ENCODE measurements at regions not wholly inside any gene's neighbourhood (a gene's known extent, or its start where the extent isn't known, plus 50 kb on each side); places are given as distances from the start of the nearest gene placed in this dataset.

GRCh38 chr7:136555933-136556332 lies 312.5 kb upstream of the CHRM2 start:
- H3K4me1 ChIP-seq (ENCODE audit: control insufficient read depth in 1 of 2, insufficient read depth in 2 of 2, low read length in 2 of 2): no peaks in the 10 kb centered on the region
- H3K9me3 ChIP-seq (ENCODE audit: control insufficient read depth in 1 of 2, low read length in 2 of 2): peaks cover 0 to 5% of the 10 kb centered on the region in 2 donors
- no peaks in the 10 kb centered on the region for H3K27me3 ChIP-seq (ENCODE audit: control insufficient read depth in 1 of 2, insufficient read depth in 2 of 2, low read length in 2 of 2)
- H3K36me3 ChIP-seq (ENCODE audit: control insufficient read depth in 1 of 2, insufficient read depth in 2 of 2, low read length in 2 of 2): no peaks in the 10 kb centered on the region
- no peak overlapping the region for H3K4me3 ChIP-seq (ENCODE audit: low read depth in 1 of 2, low read length in 2 of 2)
- no peak overlapping the region for H3K27ac ChIP-seq (ENCODE audit: low read depth, low read length)
- no peak overlapping the region for H3K9ac ChIP-seq (ENCODE audit: low read depth in 1 of 2, low read length in 2 of 2)

GRCh38 chr7:136551618-136552017 lies 316.8 kb upstream of the CHRM2 start:
- Histone ChIP-seq H3K36me3 (ENCODE audit: control insufficient read depth in 1 of 2, insufficient read depth in 2 of 2, low read length in 2 of 2) (no peaks in the 10 kb centered on the region), H3K4me3 (ENCODE audit: low read depth in 1 of 2, low read length in 2 of 2) (no peak overlapping the region), H3K27ac (ENCODE audit: low read depth, low read length) (no peak overlapping the region), H3K4me1 (ENCODE audit: control insufficient read depth in 1 of 2, insufficient read depth in 2 of 2, low read length in 2 of 2) (no peaks in the 10 kb centered on the region), H3K9ac (ENCODE audit: low read depth in 1 of 2, low read length in 2 of 2) (no peak overlapping the region), H3K27me3 (ENCODE audit: control insufficient read depth in 1 of 2, insufficient read depth in 2 of 2, low read length in 2 of 2) (no peaks in the 10 kb centered on the region), H3K9me3 (ENCODE audit: control insufficient read depth in 1 of 2, low read length in 2 of 2) (peaks cover 0 to 17% of the 10 kb centered on the region in 2 donors)

- no peak overlapping the region for H3K4me3 ChIP-seq (ENCODE audit: low read depth in 1 of 2, low read length in 2 of 2)
- H3K27me3 ChIP-seq (ENCODE audit: control insufficient read depth in 1 of 2, insufficient read depth in 2 of 2, low read length in 2 of 2): no peaks in the 10 kb centered on the region
- no peaks in the 10 kb centered on the region for H3K4me1 ChIP-seq (ENCODE audit: control insufficient read depth in 1 of 2, insufficient read depth in 2 of 2, low read length in 2 of 2)
- H3K27ac ChIP-seq (ENCODE audit: low read depth, low read length): no peak overlapping the region
- H3K36me3 ChIP-seq (ENCODE audit: control insufficient read depth in 1 of 2, insufficient read depth in 2 of 2, low read length in 2 of 2): no peaks in the 10 kb centered on the region
- peaks cover 0 to 17% of the 10 kb centered on the region in 2 donors for H3K9me3 ChIP-seq (ENCODE audit: control insufficient read depth in 1 of 2, low read length in 2 of 2)
- H3K9ac ChIP-seq (ENCODE audit: low read depth in 1 of 2, low read length in 2 of 2): no peak overlapping the region
These were observed 318.7 kb upstream of the CHRM2 start for GRCh38 chr7:136549756-136550155.

DNA sequence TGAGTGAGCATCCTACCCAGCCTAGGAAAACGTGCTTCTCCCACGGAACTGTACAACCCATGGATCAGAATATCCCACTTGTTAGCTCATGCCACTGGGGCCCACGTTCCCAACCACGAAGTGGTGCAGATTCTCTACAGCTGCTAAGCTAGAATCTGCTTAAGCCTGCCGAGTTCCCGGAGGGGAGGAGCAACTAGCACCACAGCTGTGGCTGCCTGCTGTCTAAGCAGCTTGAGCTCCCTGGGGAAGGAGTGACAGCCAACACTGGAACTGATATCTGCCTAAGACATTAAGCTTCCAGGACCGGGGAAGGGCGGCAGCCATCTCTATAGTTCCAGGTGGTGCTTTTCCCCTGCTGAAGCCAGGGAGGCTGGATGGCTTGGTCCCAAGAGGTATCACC lies 334.7 kb upstream of the CHRM2 start:
- H3K4me3 ChIP-seq (ENCODE audit: low read depth in 1 of 2, low read length in 2 of 2): no peak overlapping the region
- no peaks in the 10 kb centered on the region for H3K4me1 ChIP-seq (ENCODE audit: control insufficient read depth in 1 of 2, insufficient read depth in 2 of 2, low read length in 2 of 2)
- no peaks in the 10 kb centered on the region for H3K36me3 ChIP-seq (ENCODE audit: control insufficient read depth in 1 of 2, insufficient read depth in 2 of 2, low read length in 2 of 2)
- H3K9ac ChIP-seq (ENCODE audit: low read depth in 1 of 2, low read length in 2 of 2): no peak overlapping the region
- H3K27ac ChIP-seq (ENCODE audit: low read depth, low read length): no peak overlapping the region
- no peaks in the 10 kb centered on the region for H3K27me3 ChIP-seq (ENCODE audit: control insufficient read depth in 1 of 2, insufficient read depth in 2 of 2, low read length in 2 of 2)
- peaks cover 4 to 6% of the 10 kb centered on the region in 2 donors for H3K9me3 ChIP-seq (ENCODE audit: control insufficient read depth in 1 of 2, low read length in 2 of 2)

GRCh38 chr7:136530831-136531230 lies 337.6 kb upstream of the CHRM2 start:
- Histone ChIP-seq H3K4me1 (ENCODE audit: control insufficient read depth in 1 of 2, insufficient read depth in 2 of 2, low read length in 2 of 2) (no peaks in the 10 kb centered on the region), H3K27me3 (ENCODE audit: control insufficient read depth in 1 of 2, insufficient read depth in 2 of 2, low read length in 2 of 2) (no peaks in the 10 kb centered on the region), H3K36me3 (ENCODE audit: control insufficient read depth in 1 of 2, insufficient read depth in 2 of 2, low read length in 2 of 2) (no peaks in the 10 kb centered on the region), H3K9ac (ENCODE audit: low read depth in 1 of 2, low read length in 2 of 2) (no peak overlapping the region), H3K4me3 (ENCODE audit: low read depth in 1 of 2, low read length in 2 of 2) (no peak overlapping the region), H3K9me3 (ENCODE audit: control insufficient read depth in 1 of 2, low read length in 2 of 2) (peaks cover 10% of the 10 kb centered on the region in 2 donors), H3K27ac (ENCODE audit: low read depth, low read length) (no peak overlapping the region)

DNA sequence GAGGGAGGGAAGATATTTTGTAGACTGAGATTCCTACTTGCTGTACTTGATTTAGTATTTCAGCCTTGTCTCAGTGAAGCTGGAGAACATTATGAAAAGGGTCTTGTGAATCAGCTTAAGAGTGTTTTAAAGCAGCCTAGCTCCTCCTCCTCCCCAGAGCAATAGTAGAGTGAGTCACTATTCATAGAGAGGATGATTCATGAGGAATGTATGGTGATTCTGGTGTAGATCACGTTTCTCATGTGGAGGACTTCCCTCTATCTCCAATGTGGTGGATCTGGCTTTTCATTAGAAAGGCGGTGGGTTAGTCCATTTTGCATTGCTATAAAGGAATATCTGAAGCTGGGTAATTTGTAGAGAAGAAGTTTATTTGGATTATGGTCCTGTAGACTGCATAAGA lies 340.1 kb upstream of the CHRM2 start:
- Histone ChIP-seq H3K9me3 (ENCODE audit: control insufficient read depth in 1 of 2, low read length in 2 of 2) (peaks cover 4 to 6% of the 10 kb centered on the region in 2 donors), H3K27me3 (ENCODE audit: control insufficient read depth in 1 of 2, insufficient read depth in 2 of 2, low read length in 2 of 2) (no peaks in the 10 kb centered on the region), H3K27ac (ENCODE audit: low read depth, low read length) (no peak overlapping the region), H3K4me3 (ENCODE audit: low read depth in 1 of 2, low read length in 2 of 2) (no peak overlapping the region), H3K9ac (ENCODE audit: low read depth in 1 of 2, low read length in 2 of 2) (no peak overlapping the region), H3K4me1 (ENCODE audit: control insufficient read depth in 1 of 2, insufficient read depth in 2 of 2, low read length in 2 of 2) (no peaks in the 10 kb centered on the region), H3K36me3 (ENCODE audit: control insufficient read depth in 1 of 2, insufficient read depth in 2 of 2, low read length in 2 of 2) (no peaks in the 10 kb centered on the region)

DNA sequence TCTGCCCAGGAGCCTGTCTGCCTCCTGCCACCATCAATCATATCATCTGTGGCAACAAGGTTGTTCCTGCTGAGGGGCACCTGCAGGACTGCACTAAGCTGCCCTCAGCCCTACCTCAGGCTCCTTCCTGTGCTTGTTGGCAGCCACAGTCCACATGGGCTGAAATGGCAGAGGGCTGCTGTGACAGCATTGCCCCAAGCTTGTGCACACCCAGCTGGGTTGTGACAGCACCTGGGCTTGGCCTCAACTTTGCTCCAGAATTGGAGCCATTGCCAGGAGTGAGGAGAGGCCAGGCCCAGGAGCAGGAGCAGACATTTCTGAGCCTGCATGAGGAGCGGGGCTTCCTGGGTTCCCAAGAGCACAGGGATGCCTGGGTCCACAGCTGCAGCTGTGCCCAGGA lies 340.9 kb upstream of the CHRM2 start:
- Histone ChIP-seq H3K36me3 (ENCODE audit: control insufficient read depth in 1 of 2, insufficient read depth in 2 of 2, low read length in 2 of 2) (no peaks in the 10 kb centered on the region), H3K4me1 (ENCODE audit: control insufficient read depth in 1 of 2, insufficient read depth in 2 of 2, low read length in 2 of 2) (no peaks in the 10 kb centered on the region), H3K27ac (ENCODE audit: low read depth, low read length) (no peak overlapping the region), H3K9me3 (ENCODE audit: control insufficient read depth in 1 of 2, low read length in 2 of 2) (peaks cover 4 to 6% of the 10 kb centered on the region in 2 donors), H3K27me3 (ENCODE audit: control insufficient read depth in 1 of 2, insufficient read depth in 2 of 2, low read length in 2 of 2) (no peaks in the 10 kb centered on the region), H3K4me3 (ENCODE audit: low read depth in 1 of 2, low read length in 2 of 2) (no peak overlapping the region), H3K9ac (ENCODE audit: low read depth in 1 of 2, low read length in 2 of 2) (no peak overlapping the region)

DNA sequence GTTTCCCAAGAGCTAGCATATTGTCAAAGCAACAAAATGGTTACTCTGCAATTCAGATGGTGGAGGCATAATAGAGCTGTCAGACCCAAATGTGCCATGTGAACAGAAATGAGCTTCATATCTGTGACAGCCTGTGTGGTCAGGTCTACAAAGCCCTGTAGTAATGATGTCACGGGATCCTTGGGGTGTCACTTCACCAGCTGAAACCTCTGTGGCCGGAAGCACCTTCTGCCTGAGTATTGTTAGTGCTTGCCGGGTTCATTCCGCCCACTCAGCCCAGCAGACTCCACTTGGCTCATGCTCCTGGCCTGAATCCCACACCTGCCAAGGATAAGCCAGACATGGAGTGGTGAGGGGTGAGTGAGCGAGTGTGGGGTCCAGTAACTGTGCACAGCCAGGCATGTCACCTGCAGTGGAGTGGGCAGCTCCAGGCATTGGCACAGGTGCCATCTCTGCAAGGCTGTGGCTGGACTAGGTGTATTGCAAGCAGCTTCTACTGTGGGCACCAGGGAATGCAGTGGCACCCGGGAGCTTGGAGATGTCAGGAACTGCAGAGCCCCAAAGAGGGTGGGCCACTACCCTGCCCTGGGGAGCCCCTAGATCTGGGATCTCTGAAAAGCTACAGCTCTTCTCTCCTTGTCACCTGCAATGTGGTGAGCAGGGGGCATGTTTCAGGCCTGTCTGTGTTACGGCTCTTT lies 341.9 kb upstream of the CHRM2 start:
- no peaks in the 10 kb centered on the region for H3K36me3 ChIP-seq (ENCODE audit: control insufficient read depth in 1 of 2, insufficient read depth in 2 of 2, low read length in 2 of 2)
- H3K9me3 ChIP-seq (ENCODE audit: control insufficient read depth in 1 of 2, low read length in 2 of 2): peaks cover 4 to 6% of the 10 kb centered on the region in 2 donors
- no peak overlapping the region for H3K9ac ChIP-seq (ENCODE audit: low read depth in 1 of 2, low read length in 2 of 2)
- H3K4me1 ChIP-seq (ENCODE audit: control insufficient read depth in 1 of 2, insufficient read depth in 2 of 2, low read length in 2 of 2): no peaks in the 10 kb centered on the region
- no peaks in the 10 kb centered on the region for H3K27me3 ChIP-seq (ENCODE audit: control insufficient read depth in 1 of 2, insufficient read depth in 2 of 2, low read length in 2 of 2)
- H3K27ac ChIP-seq (ENCODE audit: low read depth, low read length): no peak overlapping the region
- no peak overlapping the region for H3K4me3 ChIP-seq (ENCODE audit: low read depth in 1 of 2, low read length in 2 of 2)

- H3K9me3 ChIP-seq (ENCODE audit: control insufficient read depth in 1 of 2, low read length in 2 of 2): peaks cover 4 to 6% of the 10 kb centered on the region in 2 donors
These were observed 344.9 kb upstream of the CHRM2 start for GRCh38 chr7:136523571-136523970.

GRCh38 chr7:136517971-136518370 lies 350.5 kb upstream of the CHRM2 start:
- H3K9me3 ChIP-seq (ENCODE audit: control insufficient read depth in 1 of 2, low read length in 2 of 2): peaks cover 3% of the 10 kb centered on the region in 2 donors
- H3K27ac ChIP-seq (ENCODE audit: low read depth, low read length): no peak overlapping the region
- no peaks in the 10 kb centered on the region for H3K27me3 ChIP-seq (ENCODE audit: control insufficient read depth in 1 of 2, insufficient read depth in 2 of 2, low read length in 2 of 2)
- H3K36me3 ChIP-seq (ENCODE audit: control insufficient read depth in 1 of 2, insufficient read depth in 2 of 2, low read length in 2 of 2): no peaks in the 10 kb centered on the region
- no peak overlapping the region for H3K9ac ChIP-seq (ENCODE audit: low read depth in 1 of 2, low read length in 2 of 2)
- no peaks in the 10 kb centered on the region for H3K4me1 ChIP-seq (ENCODE audit: control insufficient read depth in 1 of 2, insufficient read depth in 2 of 2, low read length in 2 of 2)
- no peak overlapping the region for H3K4me3 ChIP-seq (ENCODE audit: low read depth in 1 of 2, low read length in 2 of 2)

More at GRCh38 chr7:136523571-136523970, 344.9 kb upstream of the CHRM2 start:
- Histone ChIP-seq H3K4me1 (ENCODE audit: control insufficient read depth in 1 of 2, insufficient read depth in 2 of 2, low read length in 2 of 2) (no peaks in the 10 kb centered on the region), H3K27me3 (ENCODE audit: control insufficient read depth in 1 of 2, insufficient read depth in 2 of 2, low read length in 2 of 2) (no peaks in the 10 kb centered on the region), H3K27ac (ENCODE audit: low read depth, low read length) (no peak overlapping the region), H3K4me3 (ENCODE audit: low read depth in 1 of 2, low read length in 2 of 2) (no peak overlapping the region), H3K36me3 (ENCODE audit: control insufficient read depth in 1 of 2, insufficient read depth in 2 of 2, low read length in 2 of 2) (no peaks in the 10 kb centered on the region), H3K9ac (ENCODE audit: low read depth in 1 of 2, low read length in 2 of 2) (no peak overlapping the region)
